ENCODE measurements at regions not wholly inside any gene's neighbourhood (a gene's known extent, or its start where the extent isn't known, plus 50 kb on each side); places are given as distances from the start of the nearest gene placed in this dataset.

GRCh38 chr6:85186546-85187175 lies 263.2 kb upstream of the NT5E start:
- 87 to 95% methylated on average over 1 of the region's 1 CpG for WGBS, 2 donors
- Histone ChIP-seq H3K9me3 (peaks cover 0 to 9% (median 3%) of the 10 kb centered on the region in 4 donors), H3K27ac (peak overlapping the region in 2 of 4 donors; percentile 31 to 72)

GRCh38 chr6:85185977-85186376 lies 263.9 kb upstream of the NT5E start:
- WGBS, 2 donors: 64 to 68% methylated on average over 1 of the region's 1 CpG
- Histone ChIP-seq H3K4me3 (no peak overlapping the region), H3K36me3 (no peaks in the 10 kb centered on the region), H3K9me3 (peaks cover 0 to 9% (median 3%) of the 10 kb centered on the region in 4 donors), H3K4me1 (peaks cover 0 to 8% (median 2%) of the 10 kb centered on the region in 4 donors), H3K27me3 (no peaks in the 10 kb centered on the region), H3K27ac (peak overlapping the region in 2 of 4 donors; percentile 31 to 72)
- TF ChIP-seq EP300 (IDR thresholded peaks at IDR 0.05): no peak
- no peak for TF ChIP-seq POLR2A (IDR thresholded peaks at IDR 0.05)
- no peak for TF ChIP-seq CTCF (IDR thresholded peaks at IDR 0.05)
- no peak for DNase-seq (ENCODE audit: low spot score in 2 of 2)

More at GRCh38 chr6:85186546-85187175, 263.2 kb upstream of the NT5E start:
- Histone ChIP-seq H3K4me3 (no peak overlapping the region), H3K4me1 (peaks cover 0 to 8% (median 2%) of the 10 kb centered on the region in 4 donors), H3K27me3 (no peaks in the 10 kb centered on the region), H3K36me3 (no peaks in the 10 kb centered on the region)
- TF ChIP-seq EP300 (IDR thresholded peaks at IDR 0.05): no peak
- TF ChIP-seq CTCF (IDR thresholded peaks at IDR 0.05): no peak
- no peak for TF ChIP-seq POLR2A (IDR thresholded peaks at IDR 0.05)
- DNase-seq (ENCODE audit: low spot score in 2 of 2): no peak

GRCh38 chr6:85183841-85184240 lies 266.0 kb upstream of the NT5E start:
- TF ChIP-seq CTCF (IDR thresholded peaks at IDR 0.05) (no peak), POLR2A (IDR thresholded peaks at IDR 0.05) (no peak), EP300 (IDR thresholded peaks at IDR 0.05) (no peak)
- H3K9me3 ChIP-seq: no peaks in the 10 kb centered on the region
- no peak overlapping the region for H3K27ac ChIP-seq
- H3K4me1 ChIP-seq: peaks cover 0 to 8% (median 2%) of the 10 kb centered on the region in 4 donors
- DNase-seq (ENCODE audit: low spot score in 2 of 2): no peak
- no peak overlapping the region for H3K4me3 ChIP-seq
- no peaks in the 10 kb centered on the region for H3K36me3 ChIP-seq
- H3K27me3 ChIP-seq: no peaks in the 10 kb centered on the region

GRCh38 chr6:85172705-85173104 lies 277.2 kb upstream of the NT5E start:
- Histone ChIP-seq H3K27me3 (no peaks in the 10 kb centered on the region), H3K9me3 (peaks cover 0 to 6% (median 0%) of the 10 kb centered on the region in 4 donors), H3K27ac (no peak overlapping the region), H3K36me3 (no peaks in the 10 kb centered on the region), H3K4me1 (no peaks in the 10 kb centered on the region), H3K4me3 (no peak overlapping the region)
- TF ChIP-seq CTCF (IDR thresholded peaks at IDR 0.05): no peak
- no peak for TF ChIP-seq EP300 (IDR thresholded peaks at IDR 0.05)
- no peak for TF ChIP-seq POLR2A (IDR thresholded peaks at IDR 0.05)
- DNase-seq (ENCODE audit: low spot score in 2 of 2): no peak

- H3K4me1 ChIP-seq: no peaks in the 10 kb centered on the region
- TF ChIP-seq EP300 (IDR thresholded peaks at IDR 0.05): no peak
- TF ChIP-seq CTCF (IDR thresholded peaks at IDR 0.05): no peak
- no peak for TF ChIP-seq POLR2A (IDR thresholded peaks at IDR 0.05)
- DNase-seq (ENCODE audit: low spot score in 2 of 2): no peak
- H3K4me3 ChIP-seq: no peak overlapping the region
- WGBS, 2 donors: 77 to 79% methylated on average over 2 of the region's 2 CpGs
- no peaks in the 10 kb centered on the region for H3K27me3 ChIP-seq
- peaks cover 0 to 6% (median 0%) of the 10 kb centered on the region in 4 donors for H3K9me3 ChIP-seq
- H3K36me3 ChIP-seq: no peaks in the 10 kb centered on the region
- no peak overlapping the region for H3K27ac ChIP-seq
These were observed 277.7 kb upstream of the NT5E start for GRCh38 chr6:85172161-85172560.
